ENCODE measurements at regions not wholly inside any gene's neighbourhood (a gene's known extent, or its start where the extent isn't known, plus 50 kb on each side); places are given as distances from the start of the nearest gene placed in this dataset.

- Mint-ChIP-seq H3K36me3 (ENCODE audit: insufficient read depth, unreplicated experiment) (no peaks in the 10 kb centered on the region), H3K9me3 (ENCODE audit: unreplicated experiment) (no peaks in the 10 kb centered on the region), H3K27ac (ENCODE audit: unreplicated experiment) (no peak overlapping the region), H3K27me3 (ENCODE audit: insufficient read depth, unreplicated experiment) (peaks cover 3% of the 10 kb centered on the region), H3K4me1 (ENCODE audit: low read depth, unreplicated experiment) (no peaks in the 10 kb centered on the region), H3K4me3 (ENCODE audit: unreplicated experiment) (no peak overlapping the region)
- no peak for DNase-seq
- CTCF ChIA-PET: no interaction called here
- no TSS peak for BruUV-seq (replicated peaks)
- H3K27me3 ChIP-seq (replicated peaks; ENCODE audit: control insufficient read depth, insufficient read depth, low read length): no peaks in the 10 kb centered on the region
- H3K4me3 ChIP-seq (ENCODE audit: low read depth, low read length): no peak overlapping the region
- no peak for TF ChIP-seq CTCF (IDR thresholded peaks at IDR 0.05; ENCODE audit: insufficient read depth in 1 of 2, low read depth in 1 of 2, low read length in 1 of 2, severe bottlenecking in 1 of 2, unreplicated experiment in 1 of 2)
- H3K36me3 ChIP-seq (ENCODE audit: control insufficient read depth, insufficient read depth, low read length): no peaks in the 10 kb centered on the region
- H3K4me1 ChIP-seq: no peaks in the 10 kb centered on the region
- H3K9me3 ChIP-seq: no peaks in the 10 kb centered on the region
- intact Hi-C loops (cut with micrococcal nuclease; ENCODE audit: unreplicated experiment): no loop called here
- POLR2A ChIA-PET: no interaction called here
These were observed 1428.3 kb upstream of the TENM3 start for GRCh38 chr4:180814875-180815417.

- no peak for DNase-seq
- no peaks in the 10 kb centered on the region for H3K4me1 Mint-ChIP-seq (ENCODE audit: low read depth, unreplicated experiment)
- no peaks in the 10 kb centered on the region for H3K9me3 Mint-ChIP-seq (ENCODE audit: unreplicated experiment)
- Histone ChIP-seq H3K36me3 (ENCODE audit: control insufficient read depth, insufficient read depth, low read length) (no peaks in the 10 kb centered on the region), H3K4me1 (no peaks in the 10 kb centered on the region), H3K9me3 (no peaks in the 10 kb centered on the region), H3K4me3 (ENCODE audit: low read depth, low read length) (no peak overlapping the region), H3K27me3 (replicated peaks; ENCODE audit: control insufficient read depth, insufficient read depth, low read length) (no peaks in the 10 kb centered on the region)
- CTCF ChIA-PET: no interaction called here
- intact Hi-C loops (cut with micrococcal nuclease; ENCODE audit: unreplicated experiment): no loop called here
- POLR2A ChIA-PET: no interaction called here
- no peak for TF ChIP-seq CTCF (IDR thresholded peaks at IDR 0.05; ENCODE audit: insufficient read depth in 1 of 2, low read depth in 1 of 2, low read length in 1 of 2, severe bottlenecking in 1 of 2, unreplicated experiment in 1 of 2)
- H3K4me3 Mint-ChIP-seq (ENCODE audit: unreplicated experiment): no peak overlapping the region
- no peak overlapping the region for H3K27ac Mint-ChIP-seq (ENCODE audit: unreplicated experiment)
- BruUV-seq (replicated peaks): no TSS peak
- no peaks in the 10 kb centered on the region for H3K36me3 Mint-ChIP-seq (ENCODE audit: insufficient read depth, unreplicated experiment)
- peaks cover 3% of the 10 kb centered on the region for H3K27me3 Mint-ChIP-seq (ENCODE audit: insufficient read depth, unreplicated experiment)
These were observed 1425.7 kb upstream of the TENM3 start for GRCh38 chr4:180817529-180817928.

- Histone ChIP-seq H3K9me3 (no peaks in the 10 kb centered on the region), H3K27me3 (replicated peaks; ENCODE audit: control insufficient read depth, insufficient read depth, low read length) (no peaks in the 10 kb centered on the region), H3K4me1 (no peaks in the 10 kb centered on the region), H3K36me3 (ENCODE audit: control insufficient read depth, insufficient read depth, low read length) (no peaks in the 10 kb centered on the region), H3K4me3 (ENCODE audit: low read depth, low read length) (no peak overlapping the region)
- Mint-ChIP-seq H3K4me1 (ENCODE audit: low read depth, unreplicated experiment) (no peaks in the 10 kb centered on the region), H3K36me3 (ENCODE audit: insufficient read depth, unreplicated experiment) (no peaks in the 10 kb centered on the region), H3K9me3 (ENCODE audit: unreplicated experiment) (no peaks in the 10 kb centered on the region), H3K4me3 (ENCODE audit: unreplicated experiment) (no peak overlapping the region), H3K27me3 (ENCODE audit: insufficient read depth, unreplicated experiment) (peaks cover 9% of the 10 kb centered on the region), H3K27ac (ENCODE audit: unreplicated experiment) (no peak overlapping the region)
- POLR2A ChIA-PET: no interaction called here
- intact Hi-C loops (cut with micrococcal nuclease; ENCODE audit: unreplicated experiment): no loop called here
- TF ChIP-seq CTCF (IDR thresholded peaks at IDR 0.05; ENCODE audit: insufficient read depth in 1 of 2, low read depth in 1 of 2, low read length in 1 of 2, severe bottlenecking in 1 of 2, unreplicated experiment in 1 of 2): no peak
- no peak for DNase-seq
- no TSS peak for BruUV-seq (replicated peaks)
- CTCF ChIA-PET: no interaction called here
These were observed 1420.1 kb upstream of the TENM3 start for GRCh38 chr4:180823108-180823507.

Measured in Caco-2 (cell line).